ENCODE measurements at regions not wholly inside any gene's neighbourhood (a gene's known extent, or its start where the extent isn't known, plus 50 kb on each side); places are given as distances from the start of the nearest gene placed in this dataset.

GRCh38 chr10:65030263-65030662 lies 1509.1 kb downstream of the REEP3 start:
- no peak for TF ChIP-seq CTCF (IDR thresholded peaks at IDR 0.05)
- no peak for TF ChIP-seq POLR2A (IDR thresholded peaks at IDR 0.05)
- TF ChIP-seq EP300 (IDR thresholded peaks at IDR 0.05): no peak
